Fibroblast of lung (primary cell): ENCODE measurements at regions not wholly inside any gene's neighbourhood (a gene's known extent, or its start where the extent isn't known, plus 50 kb on each side); places are given as distances from the start of the nearest gene placed in this dataset.

Experiments used
- DNase-seq, 2 donors: peaks; one replicate each; pipeline versions ENCODE4 v3.0.0 to v3.0.0-alpha.2; 2010; ENCODE audit warnings: low read depth in 2 of 2
- H2AFZ ChIP-seq: 2 replicates; pipeline ENCODE4 v1.5.1; 2012; ENCODE audit warnings: low read length, control low read depth, inconsistent platforms
- H3K27ac ChIP-seq: 2 replicates; pipeline ENCODE4 v1.5.1; 2011; ENCODE audit warnings: low read length, control low read depth; ENCODE audit not compliant: insufficient read depth
- H3K27me3 ChIP-seq: 2 replicates; pipeline ENCODE4 v1.5.1; 2011; ENCODE audit warnings: mild to moderate bottlenecking, low read length; ENCODE audit not compliant: control insufficient read depth, insufficient read depth
- H3K36me3 ChIP-seq: 2 replicates; pipeline ENCODE4 v1.5.1; 2011; ENCODE audit warnings: low read length; ENCODE audit not compliant: control insufficient read depth, insufficient read depth
- H3K4me1 ChIP-seq: 2 replicates; pipeline ENCODE4 v1.5.1; 2011; ENCODE audit warnings: low read length; ENCODE audit not compliant: control insufficient read depth, insufficient read depth; ENCODE audit errors: extremely low read depth
- H3K4me2 ChIP-seq: 2 replicates; pipeline ENCODE4 v1.5.1; 2011; ENCODE audit warnings: low read length, control low read depth; ENCODE audit not compliant: insufficient read depth; ENCODE audit errors: extremely low read depth
- H3K4me3 ChIP-seq, 4 experiments: fragments of 200-600 bp in 1 of 4; sonication (generic) in 1 of 4; replicated peaks in 1 of 4; 2 replicates each; pipeline ENCODE4 v1.5.1; 2011 to 2016; ENCODE audit warnings: low read length in 4 of 4, low read depth in 3 of 4, mild to moderate bottlenecking in 3 of 4, control low read depth in 2 of 4, inconsistent platforms in 1 of 4, mixed read lengths in 1 of 4; ENCODE audit not compliant: insufficient read depth in 1 of 4; ENCODE audit errors: control extremely low read depth in 1 of 4
- H3K79me2 ChIP-seq: 2 replicates; pipeline ENCODE4 v1.5.1; 2012; ENCODE audit warnings: mild to moderate bottlenecking, low read length, inconsistent platforms; ENCODE audit not compliant: control insufficient read depth, insufficient read depth
- H3K9ac ChIP-seq: 2 replicates; pipeline ENCODE4 v1.5.1; 2011; ENCODE audit warnings: mild to moderate bottlenecking, low read length, control low read depth; ENCODE audit not compliant: insufficient read depth
- H3K9me3 ChIP-seq: 2 replicates; pipeline ENCODE4 v1.5.1; 2012; ENCODE audit warnings: low read depth, low read length; ENCODE audit not compliant: control insufficient read depth, insufficient read depth
- H4K20me1 ChIP-seq: 2 replicates; pipeline ENCODE4 v1.5.1; 2011; ENCODE audit warnings: low read length; ENCODE audit not compliant: control insufficient read depth, insufficient read depth; ENCODE audit errors: extremely low read depth
- EZH2 ChIP-seq: IDR thresholded peaks from 2 replicates; pipeline ENCODE4 v1.5.1; 2012; ENCODE audit warnings: low read length, control low read depth, mild to moderate bottlenecking; ENCODE audit errors: missing control alignments
- TF ChIP-seq, protein P1 (sequence below), 2 donors: IDR thresholded peaks in 1 of 2; conservative IDR thresholded peaks in 1 of 2; 1 replicate in 1 of 2; 2 replicates in 1 of 2; pipeline ENCODE4 v1.5.1; 2011 to 2012; ENCODE audit warnings: low read length in 2 of 2, control low read depth in 1 of 2, inconsistent platforms in 1 of 2, low read depth in 1 of 2, mild to moderate bottlenecking in 1 of 2

DNA sequence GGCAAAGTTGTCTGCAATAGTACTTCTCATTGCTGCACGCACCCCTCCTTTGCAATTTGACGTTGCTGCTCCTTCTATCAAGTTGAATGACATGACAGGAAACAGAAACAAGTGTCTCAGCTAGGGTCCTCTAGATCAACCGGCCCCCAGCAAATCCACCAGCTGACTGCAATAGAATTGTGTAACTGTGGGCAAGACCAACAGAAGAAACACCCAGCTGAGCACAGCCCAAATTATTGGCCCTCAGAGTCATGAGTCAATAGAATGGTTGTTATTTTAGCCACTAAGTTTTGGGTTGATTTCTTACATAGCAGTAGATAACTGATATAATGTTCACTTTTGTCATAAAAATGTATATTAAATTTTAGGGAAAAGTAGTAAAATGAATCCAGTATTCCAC is 202.7 kb downstream of the MAFB start:
- H3K9me3 ChIP-seq, result no peaks in the 10 kb centered on the region
- no peaks in the 10 kb centered on the region for H3K36me3 ChIP-seq
- no peak for DNase-seq
- H3K27me3 ChIP-seq, result no peaks in the 10 kb centered on the region
- TF ChIP-seq, protein P1, sequence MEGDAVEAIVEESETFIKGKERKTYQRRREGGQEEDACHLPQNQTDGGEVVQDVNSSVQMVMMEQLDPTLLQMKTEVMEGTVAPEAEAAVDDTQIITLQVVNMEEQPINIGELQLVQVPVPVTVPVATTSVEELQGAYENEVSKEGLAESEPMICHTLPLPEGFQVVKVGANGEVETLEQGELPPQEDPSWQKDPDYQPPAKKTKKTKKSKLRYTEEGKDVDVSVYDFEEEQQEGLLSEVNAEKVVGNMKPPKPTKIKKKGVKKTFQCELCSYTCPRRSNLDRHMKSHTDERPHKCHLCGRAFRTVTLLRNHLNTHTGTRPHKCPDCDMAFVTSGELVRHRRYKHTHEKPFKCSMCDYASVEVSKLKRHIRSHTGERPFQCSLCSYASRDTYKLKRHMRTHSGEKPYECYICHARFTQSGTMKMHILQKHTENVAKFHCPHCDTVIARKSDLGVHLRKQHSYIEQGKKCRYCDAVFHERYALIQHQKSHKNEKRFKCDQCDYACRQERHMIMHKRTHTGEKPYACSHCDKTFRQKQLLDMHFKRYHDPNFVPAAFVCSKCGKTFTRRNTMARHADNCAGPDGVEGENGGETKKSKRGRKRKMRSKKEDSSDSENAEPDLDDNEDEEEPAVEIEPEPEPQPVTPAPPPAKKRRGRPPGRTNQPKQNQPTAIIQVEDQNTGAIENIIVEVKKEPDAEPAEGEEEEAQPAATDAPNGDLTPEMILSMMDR (conservative IDR thresholded peaks at IDR 0.05 in 1 of 2, IDR thresholded peaks at IDR 0.05 in 1 of 2; ENCODE audit: low read depth in 1 of 2, low read length in 2 of 2), result no peak
- TF ChIP-seq EZH2, result no peak
- H4K20me1 ChIP-seq, result no peaks in the 10 kb centered on the region
- H3K4me3 ChIP-seq, result no peak overlapping the region
- H3K79me2 ChIP-seq, result no peaks in the 10 kb centered on the region
- no peaks in the 10 kb centered on the region for H3K4me1 ChIP-seq
- no peak overlapping the region for H3K27ac ChIP-seq
- H3K4me2 ChIP-seq, result no peak overlapping the region
- no peak overlapping the region for H3K9ac ChIP-seq
- no peak overlapping the region for H2AFZ ChIP-seq

DNA sequence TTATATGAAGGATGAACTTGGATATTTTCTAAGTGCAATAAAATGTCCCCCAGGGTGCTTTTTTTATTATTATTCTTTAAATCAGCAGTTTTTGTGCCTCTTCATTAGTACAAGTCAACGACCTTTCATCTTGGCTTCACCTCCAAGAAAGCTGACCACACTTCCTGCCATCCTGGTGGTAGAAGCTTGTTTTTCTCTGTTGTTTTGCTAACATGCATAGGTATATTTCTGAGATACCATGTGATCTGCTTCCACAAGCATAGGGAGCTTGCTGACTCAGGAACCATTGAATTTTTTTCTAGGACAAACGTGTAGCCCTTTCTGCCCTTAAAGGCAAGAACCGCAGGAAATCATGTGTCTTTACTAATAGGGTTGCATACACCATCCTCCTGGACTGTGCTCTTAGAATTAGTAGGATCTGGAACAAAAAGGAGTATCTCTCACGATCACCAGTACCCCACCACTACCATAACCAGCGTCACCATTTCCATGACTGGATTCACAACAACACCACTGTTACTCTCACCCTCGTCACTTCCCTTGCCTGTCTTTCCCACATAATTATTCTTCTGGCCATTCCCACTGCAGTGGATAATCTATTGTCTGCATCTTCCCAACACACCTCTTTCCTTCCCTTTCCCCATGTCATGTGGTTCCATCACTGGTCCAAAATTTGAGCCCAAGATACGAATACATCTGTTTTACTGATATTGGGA is 207.1 kb downstream of the MAFB start:
- H3K9ac ChIP-seq, result no peak overlapping the region
- no peaks in the 10 kb centered on the region for H3K4me1 ChIP-seq
- no peak overlapping the region for H3K27ac ChIP-seq
- H3K4me2 ChIP-seq, result no peak overlapping the region
- H4K20me1 ChIP-seq, result no peaks in the 10 kb centered on the region
- H2AFZ ChIP-seq, result no peak overlapping the region
- no peaks in the 10 kb centered on the region for H3K9me3 ChIP-seq
- H3K27me3 ChIP-seq, result no peaks in the 10 kb centered on the region
- no peaks in the 10 kb centered on the region for H3K79me2 ChIP-seq
- no peak for DNase-seq
- no peaks in the 10 kb centered on the region for H3K36me3 ChIP-seq
- TF ChIP-seq, protein P1 (conservative IDR thresholded peaks at IDR 0.05 in 1 of 2, IDR thresholded peaks at IDR 0.05 in 1 of 2; ENCODE audit: low read depth in 1 of 2, low read length in 2 of 2), result no peak
- TF ChIP-seq EZH2, result no peak
- H3K4me3 ChIP-seq, result no peak overlapping the region

DNA sequence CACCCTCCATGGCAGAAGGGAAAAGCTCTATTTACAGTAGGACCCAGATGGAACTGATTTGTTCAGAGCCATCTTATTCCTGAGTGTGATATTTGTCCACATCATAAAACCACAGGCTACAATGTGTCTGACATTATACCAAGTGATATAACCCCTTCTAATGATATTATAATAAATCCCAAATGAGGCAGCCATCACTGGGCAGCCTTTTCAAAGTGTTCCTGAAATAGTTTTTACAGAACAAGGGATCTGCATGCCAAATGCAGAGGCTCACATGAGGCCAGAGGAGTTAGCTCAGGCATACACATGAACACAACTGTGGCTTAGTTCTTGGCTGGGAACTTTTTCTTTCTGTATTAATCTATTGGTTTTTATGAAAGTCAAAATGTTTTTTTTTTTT is 207.7 kb downstream of the MAFB start:
- no peak overlapping the region for H3K9ac ChIP-seq
- H3K36me3 ChIP-seq, result no peaks in the 10 kb centered on the region
- H3K9me3 ChIP-seq, result no peaks in the 10 kb centered on the region
- H3K27me3 ChIP-seq, result no peaks in the 10 kb centered on the region
- no peak overlapping the region for H3K4me2 ChIP-seq
- H4K20me1 ChIP-seq, result no peaks in the 10 kb centered on the region
- no peaks in the 10 kb centered on the region for H3K4me1 ChIP-seq
- no peaks in the 10 kb centered on the region for H3K79me2 ChIP-seq
- H3K4me3 ChIP-seq, result no peak overlapping the region
- no peak for DNase-seq
- TF ChIP-seq EZH2, result no peak
- TF ChIP-seq, protein P1 (conservative IDR thresholded peaks at IDR 0.05 in 1 of 2, IDR thresholded peaks at IDR 0.05 in 1 of 2; ENCODE audit: low read depth in 1 of 2, low read length in 2 of 2), result no peak
- no peak overlapping the region for H3K27ac ChIP-seq
- H2AFZ ChIP-seq, result no peak overlapping the region
